GM12892 (cell line): ENCODE measurements at regions not wholly inside any gene's neighbourhood (a gene's known extent, or its start where the extent isn't known, plus 50 kb on each side); places are given as distances from the start of the nearest gene placed in this dataset.

ENCODE experiments used
- POLR2A ChIP-seq: IDR thresholded peaks from 2 replicates; pipeline ENCODE4 v1.6.1; 2011; ENCODE audit warnings: low read depth, low read length, control low read depth
- POLR2AphosphoS5 ChIP-seq: IDR thresholded peaks from 2 replicates; pipeline ENCODE4 v1.6.1; 2011; ENCODE audit warnings: low read depth, low read length, control low read depth
- TAF1 ChIP-seq: IDR thresholded peaks from 2 replicates; pipeline ENCODE4 v1.6.1; 2011; ENCODE audit warnings: low read depth, mild to moderate bottlenecking, control low read depth, low read length, borderline replicate concordance

- TF ChIP-seq TAF1 (no peak), POLR2AphosphoS5 (no peak), POLR2A (no peak)
These were observed 94.7 kb downstream of the ENGASE start for GRCh38 chr17:79169366-79169765.
